Anterior cingulate cortex (tissue), 58 donors: ENCODE measurements at regions not wholly inside any gene's neighbourhood (a gene's known extent, or its start where the extent isn't known, plus 50 kb on each side); places are given as distances from the start of the nearest gene placed in this dataset.

Experiments
- DNase-seq, 58 donors: peaks; one replicate each; lab custom pipeline; 2025; lab: John Stamatoyannopoulos, UW

GRCh38 chr20:60238992-60239660 is 280.9 kb downstream of the CDH26 start:
- no peak for DNase-seq

- no peak for DNase-seq
These were observed 281.7 kb downstream of the CDH26 start for GRCh38 chr20:60239956-60240355.

GRCh38 chr20:60240415-60240814 is 282.2 kb downstream of the CDH26 start:
- DNase-seq, result no peak

- no peak for DNase-seq
These were observed 282.8 kb downstream of the CDH26 start for GRCh38 chr20:60240986-60241385.

GRCh38 chr20:60242836-60243505 is 284.7 kb downstream of the CDH26 start:
- DNase-seq, result no peak

- no peak for DNase-seq
These were observed 286.3 kb downstream of the CDH26 start for GRCh38 chr20:60244373-60245146.

- DNase-seq, result no peak
These were observed 288.5 kb downstream of the CDH26 start for GRCh38 chr20:60246751-60247150.

- DNase-seq, result no peak
These were observed 291.2 kb downstream of the CDH26 start for GRCh38 chr20:60249436-60249835.

- no peak for DNase-seq
These were observed 292.0 kb downstream of the CDH26 start for GRCh38 chr20:60250251-60250650.

GRCh38 chr20:60252866-60253265 is 294.6 kb downstream of the CDH26 start:
- no peak for DNase-seq

- no peak for DNase-seq
These were observed 295.2 kb downstream of the CDH26 start for GRCh38 chr20:60253471-60253870.

GRCh38 chr20:60254901-60255411 is 296.7 kb downstream of the CDH26 start:
- no peak for DNase-seq

- no peak for DNase-seq
These were observed 297.2 kb downstream of the CDH26 start for GRCh38 chr20:60255415-60255814.

- DNase-seq, result no peak
These were observed 297.6 kb downstream of the CDH26 start for GRCh38 chr20:60255866-60256265.

GRCh38 chr20:60256811-60257210 is 298.6 kb downstream of the CDH26 start:
- DNase-seq, result no peak

- DNase-seq, result no peak
These were observed 299.4 kb downstream of the CDH26 start for GRCh38 chr20:60257671-60258070.

- peak in 3 of 58 donors; percentile 0 to 8 (median 1) for DNase-seq
These were observed 300.1 kb downstream of the CDH26 start for GRCh38 chr20:60258255-60258863.

GRCh38 chr20:60261333-60261732 is 303.1 kb downstream of the CDH26 start:
- no peak for DNase-seq

- DNase-seq, result no peak
These were observed 304.9 kb downstream of the CDH26 start for GRCh38 chr20:60262967-60263603.
